Bronchial epithelial cell (primary cell): ENCODE measurements at regions not wholly inside any gene's neighbourhood (a gene's known extent, or its start where the extent isn't known, plus 50 kb on each side); places are given as distances from the start of the nearest gene placed in this dataset.

Source experiments
- DNase-seq: peaks from one replicate; pipeline ENCODE4 v3.0.0-alpha.2; 2010; ENCODE audit warnings: low read depth
- FAIRE-seq: peaks from 2 replicates; lab custom pipeline; 2011; peaks lifted over from hg19 to GRCh38; lab: Jason Lieb, UNC
- H3K27me3 ChIP-seq: 2 replicates; pipeline ENCODE4 v1.5.1; 2011; ENCODE audit warnings: low read length; ENCODE audit not compliant: control insufficient read depth, insufficient read depth
- H3K36me3 ChIP-seq: 2 replicates; pipeline ENCODE4 v1.5.1; 2011; ENCODE audit warnings: low read length; ENCODE audit not compliant: control insufficient read depth, insufficient read depth
- H3K4me3 ChIP-seq: 2 replicates; pipeline ENCODE4 v1.5.1; 2011; ENCODE audit warnings: mild to moderate bottlenecking, low read depth, low read length, control low read depth
- CTCF ChIP-seq: IDR thresholded peaks from 2 replicates; pipeline ENCODE4 v1.5.1; 2011; ENCODE audit warnings: mild to moderate bottlenecking, moderate library complexity, low read length, control low read depth, inconsistent platforms; ENCODE audit not compliant: insufficient read depth, severe bottlenecking

GRCh38 chr7:51685794-51686193, 369.2 kb upstream of the COBL start:
- DNase-seq (no peak), FAIRE-seq (no peak)
- no peak for TF ChIP-seq CTCF
- no peak overlapping the region for H3K4me3 ChIP-seq
- no peaks in the 10 kb centered on the region for H3K36me3 ChIP-seq
- no peaks in the 10 kb centered on the region for H3K27me3 ChIP-seq

- Histone ChIP-seq H3K27me3 (no peaks in the 10 kb centered on the region), H3K36me3 (no peaks in the 10 kb centered on the region), H3K4me3 (no peak overlapping the region)
- no peak for DNase-seq
- no peak for FAIRE-seq
- no peak for TF ChIP-seq CTCF
Observed at GRCh38 chr7:51680594-51681399, 364.2 kb upstream of the COBL start.

- Histone ChIP-seq H3K27me3 (no peaks in the 10 kb centered on the region), H3K4me3 (no peak overlapping the region), H3K36me3 (no peaks in the 10 kb centered on the region)
- no peak for DNase-seq
- no peak for TF ChIP-seq CTCF
- no peak for FAIRE-seq
Observed at GRCh38 chr7:51679358-51679757, 362.7 kb upstream of the COBL start.

GRCh38 chr7:51666751-51667150, 350.1 kb upstream of the COBL start:
- FAIRE-seq (no peak), DNase-seq (no peak)
- no peak overlapping the region for H3K4me3 ChIP-seq
- no peaks in the 10 kb centered on the region for H3K36me3 ChIP-seq
- no peaks in the 10 kb centered on the region for H3K27me3 ChIP-seq
- TF ChIP-seq CTCF = no peak

GRCh38 chr7:51666266-51666665, 349.7 kb upstream of the COBL start:
- no peaks in the 10 kb centered on the region for H3K36me3 ChIP-seq
- FAIRE-seq = no peak

More at GRCh38 chr7:51666266-51666665, 349.7 kb upstream of the COBL start:
- no peaks in the 10 kb centered on the region for H3K27me3 ChIP-seq
- no peak overlapping the region for H3K4me3 ChIP-seq
- no peak for DNase-seq
- TF ChIP-seq CTCF = no peak
